Astrocyte (in vitro differentiated cells and primary cell): ENCODE measurements at regions not wholly inside any gene's neighbourhood (a gene's known extent, or its start where the extent isn't known, plus 50 kb on each side); places are given as distances from the start of the nearest gene placed in this dataset.

Experiments
- DNase-seq: peaks from one replicate; pipeline ENCODE4 v3.0.0-alpha.2; 2010; ENCODE audit warnings: low read depth
- FAIRE-seq: peaks from 2 replicates; lab custom pipeline; 2011; peaks lifted over from hg19 to GRCh38; lab: Jason Lieb, UNC
- H2AFZ ChIP-seq: 2 replicates; pipeline ENCODE4 v1.6.0; 2012; ENCODE audit warnings: low read depth, low read length, inconsistent platforms
- H3K27ac ChIP-seq: 2 replicates; pipeline ENCODE4 v1.5.1; 2011; ENCODE audit warnings: low read depth, low read length, inconsistent platforms
- H3K27me3 ChIP-seq: 2 replicates; pipeline ENCODE4 v1.6.0; 2011; ENCODE audit warnings: low read length, inconsistent platforms; ENCODE audit not compliant: insufficient read depth
- H3K36me3 ChIP-seq: 2 replicates; pipeline ENCODE4 v1.5.1; 2011; ENCODE audit warnings: low read length, inconsistent platforms; ENCODE audit not compliant: insufficient read depth
- H3K4me1 ChIP-seq: 2 replicates; pipeline ENCODE4 v1.5.1; 2011; ENCODE audit warnings: low read length, inconsistent platforms; ENCODE audit not compliant: insufficient read depth
- H3K4me2 ChIP-seq: 2 replicates; pipeline ENCODE4 v1.6.0; 2012; ENCODE audit warnings: low read length, inconsistent platforms
- H3K4me3 ChIP-seq: 2 replicates; pipeline ENCODE4 v1.5.1; 2011; ENCODE audit warnings: low read depth, mild to moderate bottlenecking, low read length, inconsistent platforms; ENCODE audit not compliant: insufficient read depth
- H3K79me2 ChIP-seq: 2 replicates; pipeline ENCODE4 v1.6.0; 2012; ENCODE audit warnings: mild to moderate bottlenecking, low read length, inconsistent platforms; ENCODE audit not compliant: insufficient read depth
- H3K9ac ChIP-seq: 2 replicates; pipeline ENCODE4 v1.6.0; 2012; ENCODE audit warnings: mild to moderate bottlenecking, low read length, inconsistent platforms
- H3K9me3 ChIP-seq: 2 replicates; pipeline ENCODE4 v1.5.1; 2012; ENCODE audit warnings: low read depth, mild to moderate bottlenecking, low read length, inconsistent platforms; ENCODE audit not compliant: insufficient read depth
- H4K20me1 ChIP-seq: 2 replicates; pipeline ENCODE4 v1.6.0; 2012; ENCODE audit warnings: low read length, inconsistent platforms; ENCODE audit not compliant: insufficient read depth
- H3K27ac Mint-ChIP-seq: one replicate; pipeline ENCODE4 v1.8.0; 2021; ENCODE audit warnings: mild to moderate bottlenecking, mixed read lengths; ENCODE audit not compliant: unreplicated experiment
- H3K27me3 Mint-ChIP-seq: one replicate; pipeline ENCODE4 v1.8.0; 2021; ENCODE audit warnings: low read depth, mixed read lengths; ENCODE audit not compliant: unreplicated experiment
- H3K36me3 Mint-ChIP-seq: one replicate; pipeline ENCODE4 v1.8.0; 2021; ENCODE audit warnings: low read depth, mixed read lengths; ENCODE audit not compliant: unreplicated experiment
- H3K4me1 Mint-ChIP-seq: one replicate; pipeline ENCODE4 v1.8.0; 2021; ENCODE audit warnings: low read depth, mixed read lengths; ENCODE audit not compliant: unreplicated experiment
- H3K4me3 Mint-ChIP-seq: one replicate; pipeline ENCODE4 v1.8.0; 2021; ENCODE audit warnings: mild to moderate bottlenecking, moderate library complexity, mixed read lengths; ENCODE audit not compliant: unreplicated experiment
- H3K9me3 Mint-ChIP-seq: one replicate; pipeline ENCODE4 v1.8.0; 2021; ENCODE audit warnings: mild to moderate bottlenecking, mixed read lengths; ENCODE audit not compliant: unreplicated experiment
- EZH2 ChIP-seq: IDR thresholded peaks from 2 replicates; pipeline ENCODE4 v1.6.1; 2012; ENCODE audit warnings: mild to moderate bottlenecking, low read length, inconsistent platforms; ENCODE audit not compliant: insufficient read depth
- TF ChIP-seq, protein P1 (sequence below): IDR thresholded peaks from 2 replicates; pipeline ENCODE4 v1.5.1; 2011; ENCODE audit warnings: low read depth, mild to moderate bottlenecking, inconsistent platforms, low read length, moderate library complexity; ENCODE audit not compliant: insufficient read depth

DNA sequence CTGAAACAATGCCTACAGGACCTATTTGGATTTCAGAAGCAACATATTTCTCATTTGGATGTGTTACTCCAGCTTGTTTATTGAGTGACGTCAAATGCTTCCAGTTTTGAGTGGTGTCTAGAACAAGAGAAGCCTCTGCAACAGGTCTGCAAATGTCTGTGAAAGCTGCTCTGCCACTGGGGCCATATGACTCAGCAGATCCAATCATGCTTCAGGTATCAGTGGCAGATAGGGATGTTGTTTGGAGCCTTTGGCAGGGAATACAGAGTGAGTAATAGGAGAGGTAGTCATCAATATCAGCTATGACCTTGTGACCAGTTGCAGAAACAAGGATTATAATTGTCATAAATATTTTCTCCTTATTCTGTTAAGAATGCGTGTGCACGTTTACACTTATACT lies 141.1 kb upstream of the ZXDA start:
- H4K20me1 ChIP-seq: no peaks in the 10 kb centered on the region
- H3K9me3 Mint-ChIP-seq: peaks cover 2% of the 10 kb centered on the region
- H3K9me3 ChIP-seq: no peaks in the 10 kb centered on the region
- no peaks in the 10 kb centered on the region for H3K27me3 Mint-ChIP-seq
- no peak overlapping the region for H3K4me2 ChIP-seq
- no peak overlapping the region for H3K4me3 Mint-ChIP-seq
- no peak overlapping the region for H3K4me3 ChIP-seq
- no peaks in the 10 kb centered on the region for H3K36me3 Mint-ChIP-seq
- FAIRE-seq (peak; percentile 41), DNase-seq (no peak)
- H3K36me3 ChIP-seq: no peaks in the 10 kb centered on the region
- no peak overlapping the region for H2AFZ ChIP-seq
- no peaks in the 10 kb centered on the region for H3K27me3 ChIP-seq
- no peaks in the 10 kb centered on the region for H3K4me1 Mint-ChIP-seq
- H3K9ac ChIP-seq: no peak overlapping the region
- H3K27ac Mint-ChIP-seq: no peak overlapping the region
- no peaks in the 10 kb centered on the region for H3K4me1 ChIP-seq
- no peak for TF ChIP-seq EZH2
- TF ChIP-seq, protein P1, sequence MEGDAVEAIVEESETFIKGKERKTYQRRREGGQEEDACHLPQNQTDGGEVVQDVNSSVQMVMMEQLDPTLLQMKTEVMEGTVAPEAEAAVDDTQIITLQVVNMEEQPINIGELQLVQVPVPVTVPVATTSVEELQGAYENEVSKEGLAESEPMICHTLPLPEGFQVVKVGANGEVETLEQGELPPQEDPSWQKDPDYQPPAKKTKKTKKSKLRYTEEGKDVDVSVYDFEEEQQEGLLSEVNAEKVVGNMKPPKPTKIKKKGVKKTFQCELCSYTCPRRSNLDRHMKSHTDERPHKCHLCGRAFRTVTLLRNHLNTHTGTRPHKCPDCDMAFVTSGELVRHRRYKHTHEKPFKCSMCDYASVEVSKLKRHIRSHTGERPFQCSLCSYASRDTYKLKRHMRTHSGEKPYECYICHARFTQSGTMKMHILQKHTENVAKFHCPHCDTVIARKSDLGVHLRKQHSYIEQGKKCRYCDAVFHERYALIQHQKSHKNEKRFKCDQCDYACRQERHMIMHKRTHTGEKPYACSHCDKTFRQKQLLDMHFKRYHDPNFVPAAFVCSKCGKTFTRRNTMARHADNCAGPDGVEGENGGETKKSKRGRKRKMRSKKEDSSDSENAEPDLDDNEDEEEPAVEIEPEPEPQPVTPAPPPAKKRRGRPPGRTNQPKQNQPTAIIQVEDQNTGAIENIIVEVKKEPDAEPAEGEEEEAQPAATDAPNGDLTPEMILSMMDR: no peak
- no peaks in the 10 kb centered on the region for H3K79me2 ChIP-seq
- no peak overlapping the region for H3K27ac ChIP-seq

DNA sequence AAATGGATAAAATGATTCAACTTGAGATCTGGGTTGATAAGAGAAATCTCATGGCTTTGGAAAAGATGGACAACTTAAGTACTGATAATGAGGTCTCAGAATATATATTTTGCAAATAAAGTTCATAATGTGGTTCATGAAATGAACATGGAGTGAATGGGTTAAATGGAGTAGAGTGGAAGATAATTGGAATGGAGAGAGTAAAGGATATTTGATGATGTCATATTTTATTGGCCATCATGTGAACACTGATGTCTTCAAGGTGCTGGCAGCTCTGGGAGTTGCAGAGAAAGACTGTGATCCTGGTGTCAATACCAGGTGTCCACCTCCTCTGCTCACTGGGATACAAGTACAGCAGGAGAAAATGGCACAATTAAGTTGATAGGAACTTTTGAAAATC lies 133.9 kb upstream of the ZXDA start:
- H3K4me3 ChIP-seq: no peak overlapping the region
- H2AFZ ChIP-seq: no peak overlapping the region
- Mint-ChIP-seq H3K4me1 (no peaks in the 10 kb centered on the region), H3K27ac (no peak overlapping the region), H3K4me3 (no peak overlapping the region), H3K27me3 (no peaks in the 10 kb centered on the region), H3K36me3 (no peaks in the 10 kb centered on the region), H3K9me3 (peaks cover 9% of the 10 kb centered on the region)
- no peak for DNase-seq
- TF ChIP-seq, protein P1: no peak
- no peak for TF ChIP-seq EZH2
- no peaks in the 10 kb centered on the region for H3K9me3 ChIP-seq
- no peak overlapping the region for H3K9ac ChIP-seq
- no peaks in the 10 kb centered on the region for H3K4me1 ChIP-seq
- H4K20me1 ChIP-seq: no peaks in the 10 kb centered on the region
- no peak overlapping the region for H3K4me2 ChIP-seq
- no peaks in the 10 kb centered on the region for H3K36me3 ChIP-seq
- FAIRE-seq: peak; percentile 68
- H3K79me2 ChIP-seq: no peaks in the 10 kb centered on the region
- no peak overlapping the region for H3K27ac ChIP-seq
- H3K27me3 ChIP-seq: no peaks in the 10 kb centered on the region

DNA sequence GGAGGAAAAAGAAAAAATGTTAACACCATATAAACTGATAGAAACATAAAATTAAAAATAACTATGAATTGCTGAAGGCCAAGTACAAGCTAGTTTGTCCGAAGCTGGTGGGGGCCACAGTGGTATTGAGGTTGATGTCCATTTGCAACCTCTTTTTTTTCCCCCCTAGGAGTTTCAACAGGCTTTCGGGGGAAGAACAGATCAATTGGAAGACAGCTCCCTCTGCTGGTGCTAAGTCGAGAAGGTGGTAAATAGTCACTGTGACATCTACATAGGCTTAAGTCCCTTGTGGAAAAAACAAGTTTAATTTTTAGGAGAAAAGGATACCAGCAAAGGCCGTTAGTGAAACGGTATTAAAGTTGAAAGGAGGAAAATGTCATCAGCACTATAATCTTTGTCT lies 115.7 kb upstream of the ZXDA start:
- no peak overlapping the region for H3K27ac Mint-ChIP-seq
- FAIRE-seq (no peak), DNase-seq (no peak)
- Histone ChIP-seq H3K9ac (no peak overlapping the region), H4K20me1 (no peaks in the 10 kb centered on the region), H3K4me1 (no peaks in the 10 kb centered on the region), H3K79me2 (no peaks in the 10 kb centered on the region), H3K27me3 (no peaks in the 10 kb centered on the region), H3K9me3 (no peaks in the 10 kb centered on the region), H2AFZ (no peak overlapping the region), H3K36me3 (no peaks in the 10 kb centered on the region), H3K27ac (no peak overlapping the region), H3K4me2 (no peak overlapping the region), H3K4me3 (no peak overlapping the region)
- no peaks in the 10 kb centered on the region for H3K36me3 Mint-ChIP-seq
- no peak overlapping the region for H3K4me3 Mint-ChIP-seq
- H3K9me3 Mint-ChIP-seq: no peaks in the 10 kb centered on the region
- no peak for TF ChIP-seq EZH2
- TF ChIP-seq, protein P1: no peak
- H3K27me3 Mint-ChIP-seq: no peaks in the 10 kb centered on the region
- H3K4me1 Mint-ChIP-seq: no peaks in the 10 kb centered on the region
